Kasumi-1 (cell line): ENCODE measurements at regions not wholly inside any gene's neighbourhood (a gene's known extent, or its start where the extent isn't known, plus 50 kb on each side); places are given as distances from the start of the nearest gene placed in this dataset.
A peak's percentile ranks its signal among the peaks of the same experiment; 100 is the strongest.
"Not testable (repeated sequence)": the region's sequence is repeated elsewhere in the genome, so short reads cannot be mapped to it uniquely, and the experiment has no call there.

ENCODE experiments used
- DNase-seq, 2 experiments: peaks; one replicate each; lab custom pipeline; 2025; lab: John Stamatoyannopoulos, UW

DNA sequence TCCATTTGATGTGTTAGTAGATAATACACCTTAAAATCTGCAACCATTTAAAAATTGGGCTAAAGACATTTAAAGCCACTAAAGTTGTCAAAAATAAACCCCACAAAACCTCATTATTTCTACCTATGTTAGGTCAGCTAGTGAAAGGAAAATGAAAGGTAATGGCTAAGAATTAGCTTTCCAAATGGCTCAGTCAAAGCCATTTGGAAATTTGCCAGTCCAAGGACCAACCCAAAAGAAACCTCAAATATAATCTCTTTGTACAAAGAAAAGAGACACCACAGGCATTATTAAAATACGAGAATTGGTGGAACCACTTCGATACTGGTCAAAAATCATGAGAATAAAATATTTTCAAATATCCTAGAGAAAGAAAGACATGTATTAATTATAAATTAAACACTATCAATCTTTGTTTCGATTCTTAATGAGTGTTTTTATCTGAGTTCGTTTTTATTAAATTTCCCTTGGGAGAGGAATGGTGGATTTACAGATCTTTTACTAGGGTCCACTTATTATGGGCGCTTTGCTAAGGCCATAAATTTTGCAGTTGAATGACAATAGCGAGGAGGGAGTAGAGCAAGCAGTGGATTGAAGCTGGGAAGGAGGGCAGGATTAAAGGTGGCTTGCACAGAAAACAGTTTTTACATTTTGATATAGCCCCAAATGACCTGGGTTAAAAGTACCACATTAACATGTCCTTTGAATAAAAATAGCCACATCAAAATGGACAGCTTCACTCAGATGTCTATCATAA is 116.8 kb upstream of the SHB start:
- DNase-seq: no peak

DNA sequence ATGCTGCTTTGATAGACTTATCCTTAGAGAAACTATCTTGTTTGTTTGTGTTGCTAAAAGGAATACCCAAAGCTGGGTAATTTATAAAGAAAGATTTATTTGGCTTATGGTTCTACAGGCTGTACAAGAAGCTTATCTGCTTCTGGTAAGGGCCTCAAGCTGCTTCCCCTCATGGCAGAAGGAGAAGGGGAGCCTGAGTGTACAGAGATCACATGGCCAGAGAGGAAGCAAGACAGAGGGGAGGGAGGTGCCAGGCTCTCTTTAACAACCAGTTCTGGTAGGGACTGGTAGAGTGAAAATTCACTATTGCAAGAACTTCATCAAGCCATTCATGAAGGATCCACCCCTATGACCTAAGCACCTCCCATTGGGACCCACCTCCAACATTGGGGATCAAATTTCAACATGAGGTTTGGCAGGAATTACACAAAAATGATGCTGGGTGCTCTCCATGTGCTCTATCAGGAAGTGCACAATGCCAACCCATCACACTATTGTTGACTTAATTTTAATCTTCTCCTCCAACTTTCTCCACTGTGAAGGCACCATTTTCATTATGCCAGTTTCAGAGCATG is 115.1 kb upstream of the SHB start:
- peak; percentile 32 to 54 for DNase-seq

DNA sequence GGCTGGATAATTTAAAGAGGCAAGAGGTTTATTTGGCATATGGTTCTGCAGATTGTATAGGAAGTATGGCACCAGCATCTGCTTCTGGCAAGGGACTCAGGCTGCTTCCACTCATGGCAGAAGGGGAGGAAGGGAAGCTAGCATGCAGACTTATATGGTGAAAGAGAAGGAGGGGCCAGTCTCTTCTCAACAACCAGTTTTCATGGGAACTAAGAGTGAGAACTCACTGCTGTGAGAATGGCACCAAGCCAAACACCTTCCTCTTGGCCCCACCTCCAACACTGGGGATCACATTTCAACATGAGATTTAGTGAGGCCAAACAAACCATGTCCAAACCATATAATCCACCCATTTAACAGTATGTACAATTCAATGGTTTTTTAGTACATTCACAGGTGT is 113.3 kb upstream of the SHB start:
- DNase-seq: no peak

DNA sequence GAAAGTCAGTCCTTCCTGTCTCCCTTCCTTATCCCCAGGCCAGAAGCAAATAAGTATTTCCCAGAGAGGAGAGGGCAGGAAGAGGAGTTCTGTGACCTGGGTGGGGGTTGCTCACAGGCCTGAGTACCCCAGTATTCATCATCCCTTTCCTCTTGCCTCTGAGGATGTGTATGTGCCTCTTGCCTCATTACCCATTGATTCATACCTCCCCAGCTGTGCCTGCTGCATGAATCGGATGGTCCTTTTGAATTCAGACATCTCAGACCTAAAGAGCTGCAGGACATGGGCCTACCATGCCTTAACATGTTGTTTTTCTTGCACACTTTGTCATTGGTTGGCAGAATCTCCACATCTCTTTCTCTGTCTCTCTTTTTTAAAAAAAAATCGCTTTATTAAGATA is 112.8 kb upstream of the SHB start:
- DNase-seq: no peak

DNA sequence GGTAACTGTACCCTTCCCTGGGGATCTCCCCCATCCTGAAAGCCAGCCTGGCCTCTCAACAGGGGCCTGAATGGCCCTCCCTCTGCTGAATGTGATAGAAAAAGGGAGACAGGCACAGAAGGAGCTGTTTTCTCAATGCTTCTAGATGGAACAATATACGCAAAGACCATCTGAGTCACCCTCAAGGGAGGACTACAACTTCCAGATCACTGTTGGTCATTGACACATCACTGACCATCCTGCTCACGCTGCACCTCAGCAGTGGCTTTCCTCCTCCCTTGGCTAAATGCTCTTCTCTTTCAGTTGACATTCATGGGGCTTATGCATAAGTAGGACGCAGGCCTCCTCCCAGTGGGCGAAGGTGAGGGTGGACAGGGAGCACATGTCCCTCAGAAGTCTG is 112.2 kb upstream of the SHB start:
- DNase-seq: no peak

DNA sequence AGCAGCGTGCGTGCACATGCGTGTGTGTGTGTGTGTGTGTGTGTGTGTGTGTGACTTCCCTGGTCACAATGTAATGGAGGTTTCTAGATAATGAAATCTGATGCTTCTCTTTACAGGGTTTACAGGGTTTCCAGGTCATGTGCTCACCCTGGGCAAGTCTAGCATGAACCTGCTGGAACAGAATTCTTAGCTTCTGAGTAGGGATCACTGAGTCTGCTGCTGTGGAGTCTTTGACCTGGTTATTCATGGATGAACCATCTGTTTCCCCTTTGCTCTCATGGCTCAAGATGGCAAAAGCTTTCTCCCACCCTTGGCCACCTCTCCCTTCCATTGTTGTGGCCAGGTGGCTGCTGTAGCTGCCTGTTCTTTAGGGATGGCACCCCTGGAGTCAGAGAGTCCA is 111.6 kb upstream of the SHB start:
- DNase-seq: no peak

DNA sequence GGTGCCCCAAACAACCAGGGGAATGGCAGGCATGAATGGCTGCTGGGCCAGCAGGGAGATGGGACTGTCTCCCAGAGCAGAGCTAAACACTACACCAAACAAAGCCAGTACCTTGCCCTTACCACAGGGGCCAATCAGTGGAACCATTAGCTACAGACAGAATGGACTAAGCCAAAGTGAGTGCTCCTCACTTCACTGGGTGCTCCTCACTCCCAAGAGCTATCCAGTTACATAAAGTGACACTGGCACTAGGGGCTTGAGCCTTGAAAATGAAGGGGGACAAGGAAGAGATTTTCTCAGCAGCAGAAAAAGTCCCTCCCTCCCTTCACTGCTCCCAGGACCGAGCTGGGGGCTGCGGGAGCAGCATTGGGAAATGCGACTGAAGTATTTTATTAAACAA is 110.9 kb upstream of the SHB start:
- DNase-seq: no peak

DNA sequence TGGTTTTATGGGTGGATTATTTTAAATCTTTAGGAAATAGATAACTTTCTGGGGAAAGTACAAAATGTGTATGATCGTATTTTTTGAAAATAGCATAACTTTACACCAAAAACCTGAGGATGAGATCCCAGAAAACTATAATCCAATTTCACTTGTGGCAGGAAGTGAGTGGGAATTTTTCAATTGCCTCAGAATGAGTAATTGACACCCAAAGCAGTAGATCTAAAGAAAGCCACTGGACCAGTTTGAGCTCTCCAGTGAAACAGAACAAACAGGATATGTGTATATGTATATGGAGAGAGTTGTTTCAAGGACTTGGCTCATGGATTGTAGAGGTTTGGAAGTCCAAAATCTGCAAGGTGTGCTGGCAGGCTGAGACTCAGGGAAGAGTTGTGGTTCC is 109.2 kb upstream of the SHB start:
- no peak for DNase-seq

DNA sequence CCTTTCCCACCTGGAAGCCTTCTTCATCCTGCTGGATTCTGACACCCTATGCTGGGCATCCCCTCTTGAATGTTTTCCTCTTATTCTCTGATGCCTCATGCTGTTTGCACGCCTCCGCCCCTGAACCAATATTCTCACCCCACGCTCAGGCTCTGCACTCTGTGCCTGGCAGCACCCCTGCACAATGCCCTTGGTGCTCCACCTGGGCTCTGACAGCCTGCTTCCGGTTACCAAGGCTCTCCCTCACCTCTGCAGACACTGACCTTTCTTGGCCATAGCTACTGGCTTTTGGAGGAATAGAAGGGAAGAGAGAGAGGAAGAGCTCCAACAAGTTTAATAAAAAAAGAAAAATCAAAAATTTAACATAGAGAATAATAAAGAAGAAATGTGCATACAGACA is 108.7 kb upstream of the SHB start:
- no peak for DNase-seq

DNA sequence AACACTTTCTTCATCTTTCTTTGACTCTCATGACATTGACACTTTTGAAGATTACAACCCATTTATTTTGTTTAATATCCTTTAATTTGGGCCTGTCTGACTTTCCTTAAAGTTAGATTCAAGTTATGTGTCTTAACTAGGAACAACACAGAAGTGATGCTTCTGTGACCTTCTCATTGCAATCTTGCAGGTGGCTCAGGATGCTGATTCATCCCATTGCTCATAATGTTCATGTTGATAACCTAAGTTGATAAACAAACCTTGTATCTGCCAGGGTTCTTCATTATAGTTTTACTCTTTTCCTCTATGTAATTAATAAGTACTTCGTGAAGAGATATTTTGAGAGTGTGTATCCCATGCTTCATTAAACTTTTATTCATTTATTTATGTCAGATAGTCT is 107.2 kb upstream of the SHB start:
- no peak for DNase-seq

DNA sequence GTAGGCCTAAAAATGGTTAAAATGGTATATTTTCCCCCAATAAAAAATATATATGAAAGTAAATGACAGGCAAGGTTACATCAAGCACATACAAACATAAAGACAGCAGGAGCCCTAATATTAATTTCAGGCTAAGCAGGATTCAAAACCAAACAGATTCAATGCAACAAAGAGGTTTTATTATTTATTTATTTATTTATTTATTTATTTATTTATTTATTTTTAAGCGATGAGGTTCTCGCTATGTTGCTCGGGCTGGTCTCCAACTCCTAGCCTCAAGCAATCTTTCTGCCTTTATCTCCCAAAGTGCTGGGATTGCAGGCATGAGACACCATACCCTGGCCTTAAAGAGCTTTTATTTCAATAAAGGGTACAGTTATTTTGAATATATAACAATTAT is 106.4 kb upstream of the SHB start:
- DNase-seq: no peak

DNA sequence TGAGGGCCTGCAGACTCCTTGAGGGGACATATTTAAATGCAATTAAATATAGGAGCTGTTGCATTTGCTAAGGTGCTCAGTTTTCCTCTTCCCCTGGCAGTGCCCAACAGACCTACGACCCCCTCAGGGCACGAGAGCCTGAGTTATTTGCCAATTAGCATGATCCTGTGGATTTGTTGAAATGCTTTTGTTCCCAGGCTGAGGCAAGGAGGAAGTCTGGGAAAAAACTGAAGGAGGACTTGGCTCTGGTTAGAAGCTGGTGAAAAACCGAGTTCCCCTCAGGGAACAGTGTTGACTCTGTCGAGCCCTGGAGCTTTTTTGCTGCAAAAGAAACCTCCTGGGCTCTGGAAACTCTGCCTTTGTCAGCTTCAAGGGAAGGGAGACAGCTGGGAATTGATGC is 103.6 kb upstream of the SHB start:
- DNase-seq: no peak

DNA sequence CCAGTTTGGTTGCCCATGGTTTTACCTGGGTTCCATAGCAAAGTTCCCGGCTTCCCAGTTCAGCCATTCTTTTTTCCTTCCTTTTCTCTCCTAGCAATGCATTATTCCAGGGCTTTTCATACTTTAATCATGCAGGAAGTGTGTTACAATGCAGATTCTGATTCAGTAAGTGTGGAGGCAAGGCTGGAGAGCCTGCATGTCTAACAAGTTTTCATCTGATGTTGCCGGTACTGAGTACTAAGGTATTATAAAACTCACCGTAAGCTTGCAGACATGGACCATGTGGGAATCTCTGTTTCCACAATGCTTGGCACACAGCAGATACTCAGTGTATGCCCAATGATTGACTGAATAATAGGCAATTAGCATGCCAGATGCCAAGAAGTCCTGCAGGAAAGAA is 102.9 kb upstream of the SHB start:
- no peak for DNase-seq

DNA sequence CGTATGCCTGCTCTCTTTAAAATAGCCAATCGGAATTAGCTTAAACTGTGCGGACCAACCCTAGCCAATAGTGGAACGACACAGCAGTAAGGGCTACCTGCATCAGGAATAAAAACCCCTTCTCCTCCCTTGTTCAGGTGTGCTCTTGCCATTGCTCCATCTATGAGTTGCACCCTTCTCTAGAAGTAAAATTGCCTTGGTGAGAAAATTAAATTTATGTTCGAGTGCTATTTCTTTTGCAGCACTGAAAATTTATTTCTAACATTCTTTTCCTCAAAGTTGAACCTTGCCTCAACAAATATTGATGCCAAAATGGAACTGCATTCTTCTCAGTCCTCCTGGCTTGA is 102.5 kb upstream of the SHB start:
- DNase-seq: no peak

DNA sequence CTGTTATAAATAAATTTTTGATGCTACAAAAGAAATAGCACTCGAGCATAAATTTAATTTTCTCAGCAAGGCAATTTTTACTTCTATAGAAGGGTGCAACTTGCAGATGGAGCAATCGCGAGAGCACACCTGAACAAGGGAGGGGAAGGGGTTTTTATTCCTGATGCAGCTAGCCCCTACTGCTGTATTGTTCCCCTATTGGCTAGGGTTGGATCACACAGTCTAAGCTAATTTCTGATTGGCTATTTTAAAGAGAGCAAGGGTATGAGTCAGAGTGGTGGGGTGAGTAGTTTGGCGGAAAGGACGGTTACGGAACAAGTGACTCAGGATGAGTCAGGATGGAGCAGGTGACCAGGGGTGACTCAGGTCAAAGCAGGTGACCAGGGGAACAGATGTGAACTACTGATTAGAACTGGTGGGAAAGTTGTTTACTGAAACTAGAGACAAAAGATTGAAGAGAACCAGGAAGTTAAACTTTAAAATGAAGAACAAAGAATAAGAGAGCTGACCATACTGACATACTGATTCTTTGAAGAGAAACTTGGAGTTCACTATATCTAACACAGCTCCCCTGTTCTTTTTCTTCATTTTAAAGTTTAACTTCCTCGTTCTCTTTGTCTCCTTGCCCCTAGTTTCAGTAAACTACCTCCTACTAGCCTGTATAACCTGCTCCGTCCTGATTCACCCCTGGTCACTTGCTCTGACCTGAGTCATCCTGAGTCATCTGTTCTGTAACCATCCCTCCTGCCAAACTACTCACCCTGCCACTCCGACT is 101.9 kb upstream of the SHB start:
- peak in 1 of 2 experiments; percentile 6 for DNase-seq

DNA sequence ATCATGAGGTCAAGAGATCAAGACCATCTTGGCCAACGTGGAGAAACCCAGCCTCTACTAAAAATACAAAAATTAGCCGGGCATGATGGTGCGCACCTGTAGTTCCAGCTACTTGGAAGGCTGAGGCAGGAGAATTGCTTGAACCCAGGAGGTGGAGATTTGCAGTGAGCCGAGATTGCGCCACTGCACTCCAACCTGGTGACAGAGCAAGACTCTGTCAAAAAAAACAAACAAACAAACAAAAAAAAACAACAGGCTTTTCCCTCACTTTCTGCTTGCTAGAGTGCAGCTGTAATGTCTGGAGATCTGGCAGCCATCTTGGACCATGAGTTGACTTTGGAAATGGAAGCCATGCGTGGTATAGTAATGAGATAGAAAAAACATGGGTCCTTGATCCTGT is 101.1 kb upstream of the SHB start:
- not testable (repeated sequence) for DNase-seq

DNA sequence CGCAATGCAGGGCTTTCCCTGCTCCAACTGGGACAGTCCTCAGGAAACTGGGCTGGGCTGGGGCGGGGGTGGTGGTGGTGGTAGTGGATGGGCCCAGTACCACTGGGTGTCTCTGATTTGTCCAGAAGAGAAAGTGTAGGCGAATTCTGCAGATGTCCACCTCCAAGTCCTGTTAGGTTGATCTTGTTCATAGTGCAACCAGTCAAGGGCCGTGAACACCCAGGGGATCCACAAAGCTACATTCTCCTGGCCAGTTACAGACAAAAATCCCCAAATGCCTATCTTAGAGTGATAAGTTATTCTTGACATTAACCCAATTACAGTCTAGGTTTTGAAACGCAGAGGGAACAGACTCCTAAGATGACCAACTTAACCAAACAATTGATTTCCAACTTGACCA is 97.5 kb upstream of the SHB start:
- DNase-seq: no peak

DNA sequence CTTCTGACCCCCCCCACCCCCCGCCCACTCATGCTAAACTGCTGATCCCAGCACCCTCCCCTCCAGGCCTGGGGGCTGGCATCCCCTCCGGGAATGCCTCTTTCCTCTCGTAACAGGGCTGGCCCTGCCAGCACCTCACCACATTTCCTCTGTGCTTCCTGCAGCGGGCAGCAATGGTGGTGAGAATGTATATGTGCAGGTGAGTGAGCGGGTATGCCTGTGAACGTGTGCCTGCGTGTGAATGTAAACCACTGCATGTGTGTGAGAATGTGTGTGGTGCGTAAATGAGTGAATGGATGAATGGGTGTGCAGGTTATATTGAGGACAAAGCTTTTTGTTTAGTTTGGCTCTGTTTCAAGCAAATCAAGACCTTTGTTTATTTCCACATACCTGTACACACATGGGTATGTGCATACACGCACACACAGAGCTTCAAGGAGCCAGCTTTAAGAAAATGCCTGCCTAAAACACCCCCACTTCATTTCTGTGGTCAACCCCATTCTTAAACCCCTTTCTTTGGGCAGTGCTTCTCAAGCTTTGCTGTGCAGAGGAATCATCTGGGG is 95.7 kb upstream of the SHB start:
- DNase-seq: no peak

DNA sequence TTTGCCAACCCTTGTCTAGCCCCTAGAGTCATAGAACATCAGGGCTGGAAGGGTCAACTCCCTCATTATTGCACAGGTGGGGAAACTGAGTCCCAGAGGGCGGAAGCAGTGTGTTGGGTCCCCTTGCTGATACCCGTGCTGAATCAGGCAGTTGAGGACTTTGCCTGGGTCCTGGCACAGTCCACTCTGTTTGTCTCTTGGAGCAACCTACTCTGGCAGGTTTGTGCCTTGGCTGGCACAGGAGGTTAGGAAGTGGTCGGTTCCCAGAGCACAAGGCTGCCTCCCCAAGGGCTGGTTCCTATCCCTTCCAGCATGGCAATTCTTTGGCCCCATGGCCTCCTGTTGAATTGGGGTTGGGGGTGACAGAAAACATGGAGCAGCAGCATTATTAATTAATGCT is 94.5 kb upstream of the SHB start:
- DNase-seq: no peak

DNA sequence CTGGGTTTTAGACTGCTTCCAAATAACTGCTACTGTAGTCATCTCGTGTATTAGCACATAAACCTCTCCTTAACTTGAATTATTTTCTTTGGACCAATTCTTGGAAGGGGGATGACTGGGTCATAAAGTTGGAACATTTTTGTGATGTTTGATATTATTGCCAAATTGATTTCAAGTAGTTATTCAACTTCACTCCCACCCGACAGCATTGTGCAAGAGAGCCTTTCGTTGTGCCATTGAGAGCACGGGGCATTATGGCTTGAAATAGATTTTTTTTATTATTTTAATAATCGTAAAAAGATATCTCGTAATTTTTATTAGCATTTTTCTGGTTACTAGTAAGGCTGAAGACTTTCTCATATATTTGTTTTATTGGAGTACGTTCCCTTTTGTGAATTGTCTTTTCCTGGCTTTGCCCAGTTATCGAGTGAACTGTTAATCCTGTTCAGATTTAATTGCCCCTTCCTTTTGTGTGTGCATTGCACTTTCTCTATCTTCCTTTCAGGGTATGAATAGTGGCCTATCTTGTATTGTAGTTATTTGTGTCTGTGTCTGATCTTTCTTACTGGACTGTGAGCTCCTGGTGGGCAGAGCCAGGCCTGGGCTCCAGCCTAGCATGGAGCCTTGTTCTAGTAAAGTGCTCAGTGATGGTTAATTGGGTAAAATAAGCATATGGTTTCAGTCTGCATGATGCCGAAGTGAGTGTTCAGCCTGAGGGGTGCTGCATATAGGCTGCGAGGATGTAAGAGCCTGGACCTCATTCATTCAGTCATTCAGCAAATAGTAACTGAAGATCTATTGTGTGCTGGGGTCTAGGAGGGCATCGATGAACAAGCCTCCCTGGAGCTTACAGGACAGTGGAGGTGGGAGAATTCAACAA is 93.5 kb upstream of the SHB start:
- DNase-seq: no peak

DNA sequence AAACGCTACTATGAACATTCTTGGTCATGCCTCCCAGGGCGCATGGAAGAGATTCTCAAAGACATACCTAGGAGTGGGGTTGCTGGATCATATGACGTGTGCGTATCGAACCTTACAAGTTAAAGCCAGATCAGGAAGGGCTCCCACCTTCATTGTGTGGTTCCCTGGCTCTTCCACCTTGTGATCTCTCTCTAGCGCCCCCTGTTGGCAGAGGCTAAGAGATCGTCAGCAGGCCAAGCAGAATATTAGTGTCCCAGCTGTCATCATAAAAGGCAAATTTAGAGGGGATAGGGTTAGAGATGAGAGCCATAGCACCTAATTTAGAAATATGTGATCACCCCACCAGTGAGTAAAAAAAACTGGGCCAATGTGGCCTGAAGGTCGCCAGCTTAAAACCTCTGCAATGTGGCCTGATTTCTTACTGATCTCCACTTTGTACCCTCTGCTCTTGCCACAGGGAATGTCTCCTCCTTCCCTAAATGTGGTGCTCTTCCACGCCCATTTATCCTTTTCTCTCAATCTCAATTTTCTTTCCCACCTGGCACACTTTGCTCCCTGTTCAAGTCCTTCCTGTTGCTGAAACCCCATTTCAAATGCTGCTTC is 91.7 kb upstream of the SHB start:
- DNase-seq: peak; percentile 62 to 68

DNA sequence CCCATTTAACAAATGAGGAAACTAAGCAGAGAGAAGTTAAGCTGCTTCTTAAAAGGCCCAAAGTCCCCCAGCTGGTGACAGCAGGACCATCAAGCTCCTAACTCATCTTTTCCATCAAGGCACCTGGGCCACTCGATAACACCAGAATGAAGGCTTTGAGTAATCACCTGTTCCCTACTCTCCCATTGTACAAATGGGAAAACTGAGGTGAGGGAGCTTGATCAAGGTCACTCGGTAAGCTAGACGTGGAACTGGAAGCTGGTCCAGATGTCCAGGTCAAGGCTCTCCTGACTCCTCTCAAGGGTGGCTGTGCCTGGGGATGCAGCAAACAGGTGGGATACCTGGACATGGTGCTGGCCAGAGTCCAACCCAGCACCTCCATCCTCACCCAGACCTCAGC is 90.6 kb upstream of the SHB start:
- DNase-seq: no peak
